NCI-H460 (cell line): ENCODE measurements at regions not wholly inside any gene's neighbourhood (a gene's known extent, or its start where the extent isn't known, plus 50 kb on each side); places are given as distances from the start of the nearest gene placed in this dataset.
"Not testable (repeated sequence)": the region's sequence is repeated elsewhere in the genome, so short reads cannot be mapped to it uniquely, and the experiment has no call there.

Experiments
- DNase-seq: peaks from one replicate; pipeline ENCODE4 v3.0.0-alpha.2; 2016; ENCODE audit warnings: low read depth; ENCODE audit errors: extremely low read depth

- no peak for DNase-seq
Observed at GRCh38 chr16:85445064-85445778, 167.9 kb upstream of the GSE1 start.

- DNase-seq = no peak
Observed at GRCh38 chr16:85445779-85446222, 167.3 kb upstream of the GSE1 start.

GRCh38 chr16:85446951-85447692 lies 166.0 kb upstream of the GSE1 start:
- no peak for DNase-seq

GRCh38 chr16:85447693-85448313 lies 165.3 kb upstream of the GSE1 start:
- DNase-seq = no peak

- no peak for DNase-seq
Observed at GRCh38 chr16:85448557-85449190, 164.4 kb upstream of the GSE1 start.

GRCh38 chr16:85449191-85449884 lies 163.8 kb upstream of the GSE1 start:
- DNase-seq = no peak

- no peak for DNase-seq
Observed at GRCh38 chr16:85449885-85450245, 163.3 kb upstream of the GSE1 start.

- not testable (repeated sequence) for DNase-seq
Observed at GRCh38 chr16:85451142-85451541, 162.0 kb upstream of the GSE1 start.

GRCh38 chr16:85451641-85452363 lies 161.3 kb upstream of the GSE1 start:
- DNase-seq = no peak

- DNase-seq = no peak
Observed at GRCh38 chr16:85452364-85453193, 160.5 kb upstream of the GSE1 start.

- no peak for DNase-seq
Observed at GRCh38 chr16:85453194-85453678, 159.9 kb upstream of the GSE1 start.

GRCh38 chr16:85453703-85454102 lies 159.4 kb upstream of the GSE1 start:
- no peak for DNase-seq

GRCh38 chr16:85454171-85454872 lies 158.8 kb upstream of the GSE1 start:
- DNase-seq = no peak

- no peak for DNase-seq
Observed at GRCh38 chr16:85455534-85455933, 157.6 kb upstream of the GSE1 start.

GRCh38 chr16:85457366-85457765 lies 155.8 kb upstream of the GSE1 start:
- no peak for DNase-seq

- no peak for DNase-seq
Observed at GRCh38 chr16:85458968-85459367, 154.2 kb upstream of the GSE1 start.

- DNase-seq = no peak
Observed at GRCh38 chr16:85459529-85460251, 153.4 kb upstream of the GSE1 start.
